ENCODE measurements at regions not wholly inside any gene's neighbourhood (a gene's known extent, or its start where the extent isn't known, plus 50 kb on each side); places are given as distances from the start of the nearest gene placed in this dataset.
A peak's percentile ranks its signal among the peaks of the same experiment; 100 is the strongest.

GRCh38 chr22:34080433-34080832, 160.2 kb upstream of the LARGE1 start:
- no peak overlapping the region for H3K4me3 ChIP-seq (ENCODE audit: low read length in 3 of 3)
- no peaks in the 10 kb centered on the region for H3K36me3 ChIP-seq (ENCODE audit: control insufficient read depth in 2 of 3, insufficient read depth in 3 of 3, low read length in 3 of 3)
- FAIRE-seq (no peak), DNase-seq (no peak)
- no peaks in the 10 kb centered on the region for H3K9me3 ChIP-seq (ENCODE audit: control insufficient read depth in 2 of 3, insufficient read depth in 1 of 3, low read length in 3 of 3)
- TF ChIP-seq, protein P1, sequence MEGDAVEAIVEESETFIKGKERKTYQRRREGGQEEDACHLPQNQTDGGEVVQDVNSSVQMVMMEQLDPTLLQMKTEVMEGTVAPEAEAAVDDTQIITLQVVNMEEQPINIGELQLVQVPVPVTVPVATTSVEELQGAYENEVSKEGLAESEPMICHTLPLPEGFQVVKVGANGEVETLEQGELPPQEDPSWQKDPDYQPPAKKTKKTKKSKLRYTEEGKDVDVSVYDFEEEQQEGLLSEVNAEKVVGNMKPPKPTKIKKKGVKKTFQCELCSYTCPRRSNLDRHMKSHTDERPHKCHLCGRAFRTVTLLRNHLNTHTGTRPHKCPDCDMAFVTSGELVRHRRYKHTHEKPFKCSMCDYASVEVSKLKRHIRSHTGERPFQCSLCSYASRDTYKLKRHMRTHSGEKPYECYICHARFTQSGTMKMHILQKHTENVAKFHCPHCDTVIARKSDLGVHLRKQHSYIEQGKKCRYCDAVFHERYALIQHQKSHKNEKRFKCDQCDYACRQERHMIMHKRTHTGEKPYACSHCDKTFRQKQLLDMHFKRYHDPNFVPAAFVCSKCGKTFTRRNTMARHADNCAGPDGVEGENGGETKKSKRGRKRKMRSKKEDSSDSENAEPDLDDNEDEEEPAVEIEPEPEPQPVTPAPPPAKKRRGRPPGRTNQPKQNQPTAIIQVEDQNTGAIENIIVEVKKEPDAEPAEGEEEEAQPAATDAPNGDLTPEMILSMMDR (IDR thresholded peaks at IDR 0.05; ENCODE audit: borderline replicate concordance, extremely low read depth, insufficient read depth) = no peak
- H3K9ac ChIP-seq (ENCODE audit: low read length in 3 of 3) = no peak overlapping the region
- no peaks in the 10 kb centered on the region for H3K4me1 ChIP-seq (ENCODE audit: control insufficient read depth in 2 of 3, insufficient read depth in 2 of 3, low read depth in 1 of 3, low read length in 3 of 3)
- H3K27me3 ChIP-seq (ENCODE audit: control insufficient read depth, insufficient read depth, low read length) = no peaks in the 10 kb centered on the region
- intact Hi-C loops (cut with DNase I) = no loop called here
- no peak overlapping the region for H3K27ac ChIP-seq (ENCODE audit: low read depth in 2 of 2, low read length in 2 of 2)

- Histone ChIP-seq H3K9me3 (ENCODE audit: control insufficient read depth in 2 of 3, insufficient read depth in 1 of 3, low read length in 3 of 3) (no peaks in the 10 kb centered on the region), H3K4me3 (ENCODE audit: low read length in 3 of 3) (no peak overlapping the region), H3K27ac (ENCODE audit: low read depth in 2 of 2, low read length in 2 of 2) (no peak overlapping the region), H3K36me3 (ENCODE audit: control insufficient read depth in 2 of 3, insufficient read depth in 3 of 3, low read length in 3 of 3) (no peaks in the 10 kb centered on the region), H3K9ac (ENCODE audit: low read length in 3 of 3) (no peak overlapping the region), H3K4me1 (ENCODE audit: control insufficient read depth in 2 of 3, insufficient read depth in 2 of 3, low read depth in 1 of 3, low read length in 3 of 3) (no peaks in the 10 kb centered on the region), H3K27me3 (ENCODE audit: control insufficient read depth, insufficient read depth, low read length) (no peaks in the 10 kb centered on the region)
- TF ChIP-seq, protein P1 (IDR thresholded peaks at IDR 0.05; ENCODE audit: borderline replicate concordance, extremely low read depth, insufficient read depth) = no peak
- intact Hi-C loops (cut with DNase I) = no loop called here
- DNase-seq (no peak), FAIRE-seq (no peak)
Measured at GRCh38 chr22:34096770-34097169, 176.5 kb upstream of the LARGE1 start.

GRCh38 chr22:34099278-34099677, 179.0 kb upstream of the LARGE1 start:
- intact Hi-C loops (cut with DNase I) = no loop called here
- DNase-seq (no peak), FAIRE-seq (no peak)
- H3K27me3 ChIP-seq (ENCODE audit: control insufficient read depth, insufficient read depth, low read length) = no peaks in the 10 kb centered on the region
- H3K9me3 ChIP-seq (ENCODE audit: control insufficient read depth in 2 of 3, insufficient read depth in 1 of 3, low read length in 3 of 3) = no peaks in the 10 kb centered on the region
- H3K27ac ChIP-seq (ENCODE audit: low read depth in 2 of 2, low read length in 2 of 2) = no peak overlapping the region
- TF ChIP-seq, protein P1 (IDR thresholded peaks at IDR 0.05; ENCODE audit: borderline replicate concordance, extremely low read depth, insufficient read depth) = no peak
- no peaks in the 10 kb centered on the region for H3K36me3 ChIP-seq (ENCODE audit: control insufficient read depth in 2 of 3, insufficient read depth in 3 of 3, low read length in 3 of 3)
- no peaks in the 10 kb centered on the region for H3K4me1 ChIP-seq (ENCODE audit: control insufficient read depth in 2 of 3, insufficient read depth in 2 of 3, low read depth in 1 of 3, low read length in 3 of 3)
- H3K9ac ChIP-seq (ENCODE audit: low read length in 3 of 3) = no peak overlapping the region
- H3K4me3 ChIP-seq (ENCODE audit: low read length in 3 of 3) = no peak overlapping the region

DNA sequence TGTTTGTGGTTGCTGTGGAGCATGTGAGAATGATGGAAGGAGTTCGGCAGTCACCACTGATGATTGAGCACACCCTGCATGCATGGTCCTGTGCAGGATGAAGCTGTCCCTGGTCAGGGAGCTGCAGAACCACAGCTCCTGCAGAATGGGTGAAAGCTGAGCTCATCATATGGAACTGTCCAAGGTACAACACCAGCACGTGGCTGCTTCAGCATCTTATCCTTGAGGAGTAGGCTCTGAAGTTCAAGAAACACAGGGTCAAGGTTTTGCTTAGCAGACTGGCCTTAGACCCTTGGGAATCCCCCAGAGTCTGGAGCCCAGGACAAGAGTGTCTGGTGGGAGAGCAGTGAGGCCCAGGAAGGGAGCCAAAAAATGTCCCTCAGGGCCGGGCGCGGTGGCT, 182.4 kb upstream of the LARGE1 start:
- no peak overlapping the region for H3K4me3 ChIP-seq (ENCODE audit: low read length in 3 of 3)
- no peaks in the 10 kb centered on the region for H3K36me3 ChIP-seq (ENCODE audit: control insufficient read depth in 2 of 3, insufficient read depth in 3 of 3, low read length in 3 of 3)
- intact Hi-C loops (cut with DNase I) = no loop called here
- H3K27me3 ChIP-seq (ENCODE audit: control insufficient read depth, insufficient read depth, low read length) = no peaks in the 10 kb centered on the region
- H3K9ac ChIP-seq (ENCODE audit: low read length in 3 of 3) = no peak overlapping the region
- no peaks in the 10 kb centered on the region for H3K4me1 ChIP-seq (ENCODE audit: control insufficient read depth in 2 of 3, insufficient read depth in 2 of 3, low read depth in 1 of 3, low read length in 3 of 3)
- H3K9me3 ChIP-seq (ENCODE audit: control insufficient read depth in 2 of 3, insufficient read depth in 1 of 3, low read length in 3 of 3) = no peaks in the 10 kb centered on the region
- TF ChIP-seq, protein P1 (IDR thresholded peaks at IDR 0.05; ENCODE audit: borderline replicate concordance, extremely low read depth, insufficient read depth) = no peak
- H3K27ac ChIP-seq (ENCODE audit: low read depth in 2 of 2, low read length in 2 of 2) = no peak overlapping the region
- DNase-seq = peak in 4 of 5 donors; percentile 28 to 64 (median 45)
- no peak for FAIRE-seq
